ENCODE measurements at regions not wholly inside any gene's neighbourhood (a gene's known extent, or its start where the extent isn't known, plus 50 kb on each side); places are given as distances from the start of the nearest gene placed in this dataset.
"Not testable (repeated sequence)": the region's sequence is repeated elsewhere in the genome, so short reads cannot be mapped to it uniquely, and the experiment has no call there.

DNA sequence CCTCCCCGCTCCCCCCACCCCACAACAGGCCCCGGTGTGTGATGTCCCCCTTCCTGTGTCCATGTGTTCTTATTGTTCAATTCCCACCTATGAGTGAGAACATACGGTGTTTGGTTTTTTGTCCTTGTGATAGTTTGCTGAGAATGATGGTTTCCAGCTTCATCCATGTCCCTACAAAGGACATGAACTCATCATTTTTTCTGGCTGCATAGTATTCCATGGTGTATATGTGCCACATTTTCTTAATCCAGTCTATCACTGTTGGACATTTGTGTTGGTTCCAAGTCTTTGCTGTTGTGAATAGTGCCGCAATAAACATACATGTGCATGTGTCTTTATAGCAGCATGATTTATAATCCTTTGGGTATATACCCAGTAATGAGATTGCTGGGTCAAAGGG lies 104.3 kb downstream of the MTPN start:
- not testable (repeated sequence) for DNase-seq (ENCODE audit: extremely low read depth, low read depth)

DNA sequence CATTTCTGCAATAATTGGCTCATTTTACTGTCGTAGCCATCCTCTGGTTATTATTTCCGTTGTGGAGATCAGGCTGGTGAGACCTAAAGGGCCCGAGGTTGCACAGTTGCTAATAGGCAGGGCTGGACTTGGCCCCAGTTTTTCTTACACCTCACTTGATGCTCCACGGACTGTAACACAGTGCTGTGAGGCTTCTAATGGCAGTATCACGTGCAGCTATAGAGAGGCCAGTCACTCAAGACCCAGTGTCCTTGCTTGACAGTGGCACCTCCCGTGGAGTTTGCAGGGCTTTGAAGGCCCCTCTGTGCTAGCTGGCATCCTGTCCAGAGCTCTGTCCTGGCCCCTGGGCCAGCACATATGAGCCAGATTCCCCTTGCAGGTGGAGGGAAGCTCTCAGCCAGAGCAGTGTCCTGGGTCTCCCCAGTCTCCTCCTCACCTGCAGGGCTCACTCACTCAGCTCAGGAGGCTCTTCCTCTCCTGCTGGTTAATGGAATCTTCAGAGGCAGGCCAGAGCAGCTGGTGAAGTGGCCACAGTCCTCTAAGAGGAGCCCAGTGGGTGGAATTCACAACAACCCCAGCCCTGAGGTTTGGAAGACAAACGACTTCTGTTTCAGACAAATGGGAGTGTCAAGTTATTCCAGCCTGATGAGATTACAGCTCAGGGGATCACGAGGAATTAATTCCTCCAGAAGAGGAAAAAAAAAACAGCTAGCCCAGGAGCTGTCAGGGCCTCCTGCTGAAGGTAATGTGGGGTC lies 114.2 kb upstream of the FAM180A start:
- DNase-seq (ENCODE audit: extremely low read depth, low read depth): no peak

DNA sequence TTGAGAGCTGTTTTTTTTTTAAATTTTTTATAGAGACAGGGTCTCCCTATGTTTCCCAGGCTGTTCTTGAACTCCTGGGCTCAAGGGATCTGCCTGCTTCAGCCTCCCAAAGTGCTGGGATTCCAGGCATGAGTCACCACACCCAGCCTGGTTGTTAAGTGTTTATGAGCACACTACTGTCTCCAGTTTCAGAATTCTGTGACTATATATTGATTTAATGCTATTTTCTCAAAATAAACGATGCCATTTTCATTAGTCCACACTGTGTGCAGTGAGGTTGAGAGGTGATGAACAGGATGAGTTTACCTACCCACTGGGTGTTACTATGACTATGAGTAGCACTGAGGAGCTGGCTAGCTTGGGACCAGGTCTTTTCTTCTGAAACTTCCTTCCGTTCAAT lies 110.9 kb upstream of the FAM180A start:
- no peak for DNase-seq (ENCODE audit: extremely low read depth, low read depth)

DNA sequence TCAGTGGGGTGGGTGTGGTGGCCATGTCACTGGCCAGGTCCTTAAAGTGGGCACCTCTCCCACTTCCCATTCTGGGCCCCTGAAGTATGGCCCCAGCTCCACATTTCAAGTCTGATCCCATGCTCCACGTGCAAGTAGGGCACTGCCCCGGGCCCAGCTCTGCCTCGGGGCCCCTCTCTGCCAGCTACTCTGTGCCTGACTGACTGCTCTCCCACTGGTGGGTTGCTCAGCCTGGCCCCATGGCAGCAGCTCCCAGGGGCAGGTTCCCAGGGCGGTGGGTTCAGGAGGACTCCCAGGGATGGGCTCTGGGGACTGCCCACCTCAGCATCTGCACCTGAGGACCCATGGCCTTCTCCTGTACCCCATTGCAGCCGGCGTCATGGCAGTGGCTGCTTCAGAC lies 110.2 kb upstream of the FAM180A start:
- no peak for DNase-seq (ENCODE audit: extremely low read depth, low read depth)

DNA sequence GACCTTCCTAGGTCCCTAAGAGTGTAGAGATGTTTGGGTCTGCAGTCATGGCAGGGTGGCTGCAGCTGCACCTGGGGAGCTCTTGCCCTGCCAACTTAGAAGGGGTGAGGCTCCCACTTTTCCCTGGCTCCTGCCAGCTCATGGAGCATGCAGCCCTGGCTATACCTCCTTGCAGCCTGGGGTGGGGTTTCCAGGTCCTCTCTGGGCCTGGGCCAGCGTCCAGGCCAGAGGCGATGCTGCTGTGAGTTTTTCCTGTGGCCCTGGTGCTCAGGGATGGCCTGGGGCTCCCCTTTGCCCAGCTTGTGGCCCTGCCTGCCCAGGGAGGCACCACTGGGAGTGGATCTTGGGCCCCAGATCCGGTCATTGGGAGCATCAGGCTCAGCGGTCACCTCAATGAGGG lies 109.8 kb upstream of the FAM180A start:
- DNase-seq (ENCODE audit: extremely low read depth, low read depth): no peak

DNA sequence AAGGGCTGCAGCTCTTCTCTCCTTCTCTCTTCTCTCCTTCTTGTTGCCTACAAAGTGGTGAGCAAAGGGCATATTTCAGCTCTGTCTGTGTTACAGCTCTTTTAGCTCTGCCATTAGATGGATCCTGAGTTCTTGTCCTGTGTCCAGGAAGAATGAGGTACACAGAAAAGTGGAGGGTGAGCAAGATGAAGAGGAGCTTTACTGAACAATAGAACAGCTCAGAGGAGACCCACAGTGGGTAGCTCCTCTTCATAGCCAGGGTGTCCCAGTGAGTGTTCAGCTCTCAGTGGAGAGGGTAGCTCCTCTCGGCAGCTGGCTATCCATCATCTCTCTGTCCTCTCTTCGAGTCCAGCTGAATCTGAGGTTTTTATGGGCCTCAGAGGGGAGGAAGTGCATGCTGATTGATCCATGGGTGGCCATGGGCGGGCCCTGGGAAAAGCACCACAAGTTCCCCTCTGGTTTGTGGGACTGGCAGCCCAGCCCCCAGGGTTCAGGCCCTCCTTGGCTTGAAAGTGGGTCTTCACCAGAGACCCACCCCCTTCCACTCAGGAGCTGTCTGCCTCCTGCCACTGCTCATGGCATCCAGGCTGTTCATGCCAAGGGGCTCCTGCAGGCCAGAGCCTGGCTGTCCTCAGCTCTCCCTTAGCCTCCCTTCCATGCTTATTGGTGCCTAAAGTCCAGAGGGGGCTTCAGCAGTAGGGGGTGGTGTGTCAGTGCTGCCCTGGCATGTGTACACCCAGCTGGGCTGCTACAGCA lies 109.1 kb upstream of the FAM180A start:
- no peak for DNase-seq (ENCODE audit: extremely low read depth, low read depth)

DNA sequence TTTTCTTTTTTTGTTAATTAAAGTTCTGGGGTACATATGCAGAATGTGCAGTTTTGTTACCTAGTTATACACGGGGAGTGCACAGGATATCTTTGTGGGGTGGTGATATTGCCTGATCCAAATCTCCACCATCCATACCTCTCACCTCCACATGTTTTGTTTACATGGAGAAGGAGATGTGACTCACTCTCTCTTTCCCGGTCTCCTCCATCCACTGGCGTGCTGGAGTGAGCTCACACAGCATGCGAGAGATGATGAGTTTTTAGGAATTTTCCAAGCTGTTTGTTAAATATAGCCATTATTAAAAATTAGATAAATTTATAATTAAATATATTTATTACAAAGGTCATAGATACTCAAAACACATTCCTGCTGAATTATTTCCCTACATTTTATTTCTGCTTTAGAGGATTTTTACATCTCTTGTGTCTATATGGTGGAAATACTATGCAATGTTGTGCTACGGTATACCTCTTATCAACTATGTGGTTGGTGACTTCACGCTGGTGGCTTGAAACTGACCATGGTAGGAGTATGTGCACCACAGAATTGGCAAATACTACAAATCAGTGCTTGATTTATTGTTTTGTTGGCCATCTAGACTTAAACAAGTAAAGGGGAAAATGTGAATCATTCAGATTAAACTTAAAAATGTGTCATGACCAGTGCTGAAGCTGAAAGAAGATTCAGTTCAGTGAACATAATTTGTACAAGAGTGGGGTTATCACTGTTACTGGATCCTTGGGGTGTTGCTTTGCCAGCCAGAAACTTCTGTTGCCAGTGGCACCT lies 107.9 kb upstream of the FAM180A start:
- DNase-seq (ENCODE audit: extremely low read depth, low read depth): no peak

DNA sequence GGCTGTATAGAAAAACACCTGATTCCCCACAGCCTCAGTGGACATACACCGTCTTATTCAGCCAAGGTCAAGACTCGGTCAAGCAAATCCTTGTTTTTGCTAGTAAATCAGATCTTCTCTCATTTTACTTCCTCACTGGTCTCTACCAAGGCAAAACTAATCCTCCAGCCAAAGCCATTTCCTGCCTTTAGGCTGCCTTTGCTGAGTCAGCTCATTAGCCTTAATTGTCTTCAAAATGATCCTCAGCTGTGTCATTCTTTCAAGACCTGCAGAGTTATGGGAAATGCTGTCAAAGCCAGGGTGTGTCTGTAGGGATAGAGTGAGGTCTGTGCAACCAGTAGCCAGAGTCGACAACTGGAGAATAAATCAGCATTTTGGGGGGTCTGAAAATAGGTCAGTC lies 107.2 kb upstream of the FAM180A start:
- DNase-seq (ENCODE audit: extremely low read depth, low read depth): no peak

DNA sequence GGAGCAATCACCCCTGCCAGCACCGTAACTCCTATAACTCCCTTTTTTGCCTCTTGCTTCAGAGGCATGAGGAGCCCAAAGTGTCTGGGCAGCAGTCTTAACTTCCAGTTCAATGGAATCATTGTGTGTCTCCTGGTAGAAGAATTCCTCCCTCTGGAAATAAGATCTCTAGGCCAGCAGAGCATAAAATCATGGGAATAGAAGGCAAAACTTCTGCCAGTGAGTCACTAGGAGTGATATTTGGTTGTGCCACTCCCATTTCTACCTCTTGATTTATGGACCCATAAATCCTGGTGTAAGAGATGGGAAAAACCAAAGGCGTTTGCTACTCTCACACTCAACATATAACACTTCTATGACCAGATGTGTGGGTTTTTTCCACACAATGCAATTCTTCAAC lies 104.9 kb upstream of the FAM180A start:
- DNase-seq (ENCODE audit: extremely low read depth, low read depth): no peak

DNA sequence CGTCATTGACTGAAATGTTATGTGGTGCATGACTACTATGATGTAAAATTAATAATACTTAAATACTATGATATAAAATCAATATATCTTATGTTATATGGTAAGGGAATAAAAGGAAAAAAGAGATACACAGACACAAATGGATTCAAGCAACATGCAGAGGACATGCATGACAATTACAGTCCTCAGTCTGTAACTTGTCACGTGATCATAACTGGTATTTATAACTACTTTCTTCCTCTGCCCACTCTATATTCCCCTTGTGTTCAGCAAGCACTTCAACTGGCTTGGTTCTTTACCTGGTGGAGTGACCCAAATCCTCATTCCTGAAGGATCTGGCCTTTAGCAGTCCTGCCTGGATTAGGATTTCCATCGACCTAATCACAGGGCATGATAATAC lies 104.4 kb upstream of the FAM180A start:
- no peak for DNase-seq (ENCODE audit: extremely low read depth, low read depth)

DNA sequence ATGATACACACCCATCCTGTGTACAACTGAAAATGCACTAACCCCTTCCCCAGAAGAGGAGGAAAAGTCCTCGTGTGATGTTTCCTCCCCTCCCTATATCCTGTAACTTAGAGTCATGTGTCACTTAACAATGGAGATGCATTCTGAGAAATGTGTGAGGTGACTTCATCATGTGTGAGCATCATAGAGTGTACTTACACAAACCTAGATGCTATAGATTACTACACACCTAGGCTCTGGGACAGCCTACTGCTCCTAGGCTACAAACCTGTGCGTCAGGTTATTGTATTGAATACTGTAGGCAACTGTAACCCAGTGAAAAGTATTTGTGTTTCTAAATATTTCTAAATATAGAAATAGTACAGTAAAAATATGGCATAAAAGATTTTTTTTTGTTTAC lies 98.6 kb upstream of the FAM180A start:
- DNase-seq (ENCODE audit: extremely low read depth, low read depth): no peak

DNA sequence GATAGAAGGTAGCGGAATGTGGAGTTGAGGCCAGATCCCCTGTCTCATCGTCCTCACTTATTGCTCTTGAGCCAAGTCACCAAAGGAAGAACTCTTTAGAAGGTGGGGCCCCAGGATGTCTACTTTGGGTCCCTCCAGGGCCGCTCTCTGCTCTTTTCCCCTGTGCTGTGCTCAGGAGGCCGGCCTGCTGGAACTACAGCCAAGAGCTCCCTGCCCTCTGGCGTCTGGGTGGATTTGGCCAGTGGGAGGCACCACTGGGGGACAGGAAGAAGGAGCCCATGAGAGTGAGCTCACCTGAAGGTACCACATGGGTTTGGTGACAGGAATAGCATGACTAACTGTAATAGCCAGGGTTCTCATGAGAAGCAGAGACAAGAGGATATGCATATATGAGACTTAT lies 97.7 kb upstream of the FAM180A start:
- no peak for DNase-seq (ENCODE audit: extremely low read depth, low read depth)

DNA sequence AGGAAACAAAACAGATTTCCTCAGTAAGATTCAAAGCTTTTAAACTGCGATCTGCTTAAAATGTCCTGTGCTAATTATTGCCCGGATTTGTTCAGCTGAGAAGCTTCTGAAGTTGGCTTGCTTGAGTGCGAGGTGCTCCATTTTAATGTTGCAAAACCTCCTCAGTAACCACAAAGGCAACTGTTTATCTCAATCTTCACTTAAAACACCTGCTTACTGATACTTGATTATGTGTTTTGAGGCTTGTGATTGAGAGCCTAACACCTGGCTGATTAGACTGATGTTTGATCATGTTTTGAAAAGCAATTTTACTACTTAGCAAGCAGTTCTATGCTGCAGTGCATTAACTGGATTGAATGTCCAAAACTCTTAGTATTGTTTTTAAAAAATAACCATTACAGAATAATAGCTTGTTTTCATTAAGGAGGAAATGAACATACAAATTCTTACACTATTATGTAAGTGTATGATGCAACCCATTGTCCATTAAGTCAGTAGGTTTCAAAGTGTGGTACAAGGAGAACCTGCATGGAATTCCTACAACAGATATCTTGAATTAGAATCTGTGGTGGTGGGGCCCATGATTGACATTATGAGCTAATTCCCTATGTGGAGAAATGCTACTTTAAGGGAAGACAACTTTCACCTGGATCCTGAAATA lies 96.9 kb upstream of the FAM180A start:
- no peak for DNase-seq (ENCODE audit: extremely low read depth, low read depth)

DNA sequence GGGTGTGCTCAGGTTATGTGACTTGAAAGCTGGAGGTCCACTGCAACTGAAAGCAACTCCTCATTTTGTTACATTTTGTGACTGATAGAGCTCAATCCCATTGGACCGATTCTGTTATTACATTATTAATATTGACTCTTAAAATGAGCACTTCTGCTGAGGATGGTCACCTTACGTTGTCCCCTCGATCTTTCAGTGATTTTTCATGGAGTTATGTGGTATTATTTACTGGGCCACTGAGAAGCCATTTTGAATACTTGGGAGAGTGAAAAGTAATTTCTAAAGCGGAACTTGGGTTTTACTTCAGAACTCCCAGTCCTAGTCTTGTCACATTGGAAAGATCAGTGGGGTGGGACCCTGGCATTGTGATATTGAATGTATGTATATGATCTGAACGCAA lies 96.3 kb upstream of the FAM180A start:
- DNase-seq (ENCODE audit: extremely low read depth, low read depth): no peak

DNA sequence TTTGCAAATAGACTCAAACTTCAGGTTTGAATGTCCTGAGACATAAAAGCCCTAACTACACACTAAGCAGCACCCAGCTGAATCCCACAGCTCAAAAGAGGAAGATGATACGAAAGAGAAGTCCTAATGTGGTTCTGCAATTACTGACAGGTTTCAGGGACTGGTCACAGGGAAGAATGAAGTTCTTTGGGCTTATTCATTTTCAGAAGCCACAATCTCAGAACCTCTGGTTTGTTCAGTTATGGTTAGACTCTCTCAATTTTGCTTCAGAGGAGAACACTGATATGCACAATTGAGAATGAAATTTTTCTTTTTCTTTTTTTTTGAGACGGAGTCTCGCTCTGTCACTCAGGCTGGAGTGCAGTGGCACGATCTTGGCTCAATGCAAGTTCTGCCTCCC lies 94.6 kb upstream of the FAM180A start:
- DNase-seq (ENCODE audit: extremely low read depth, low read depth): no peak

DNA sequence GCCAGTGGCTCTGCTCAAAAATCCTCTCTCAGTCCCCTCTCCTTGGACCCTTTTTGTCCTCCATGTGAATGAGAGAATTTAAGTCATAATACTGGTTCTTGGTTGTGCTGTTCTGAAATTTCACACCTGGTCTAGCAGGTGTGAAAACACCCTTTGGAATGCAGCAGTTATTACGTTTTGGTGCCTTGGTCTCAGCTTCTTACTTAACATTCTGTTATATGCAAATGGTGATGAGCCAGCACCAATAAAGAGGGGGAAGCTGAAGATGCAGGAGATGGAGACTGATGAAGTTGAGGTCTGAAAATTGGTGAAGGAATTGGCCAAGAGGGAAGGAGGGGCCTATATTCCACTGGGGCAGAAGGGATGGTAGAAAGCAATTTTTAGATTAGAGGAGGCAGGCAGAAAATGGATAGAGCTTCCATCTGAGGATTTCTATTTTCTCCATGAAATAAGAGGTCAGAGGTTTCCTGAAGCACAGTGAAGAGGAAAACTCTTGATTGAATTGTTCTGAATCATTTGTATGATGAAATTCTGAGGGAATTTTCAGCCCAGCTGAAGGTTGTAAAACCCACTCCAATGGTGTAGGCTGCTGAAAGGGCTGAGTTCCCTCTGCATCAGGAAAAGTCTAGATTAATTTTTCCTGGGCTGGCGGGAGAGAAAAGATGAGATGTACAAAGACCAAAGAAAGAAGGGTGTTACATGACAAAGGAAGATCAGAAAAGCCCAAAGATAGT lies 94.0 kb upstream of the FAM180A start:
- no peak for DNase-seq (ENCODE audit: extremely low read depth, low read depth)

DNA sequence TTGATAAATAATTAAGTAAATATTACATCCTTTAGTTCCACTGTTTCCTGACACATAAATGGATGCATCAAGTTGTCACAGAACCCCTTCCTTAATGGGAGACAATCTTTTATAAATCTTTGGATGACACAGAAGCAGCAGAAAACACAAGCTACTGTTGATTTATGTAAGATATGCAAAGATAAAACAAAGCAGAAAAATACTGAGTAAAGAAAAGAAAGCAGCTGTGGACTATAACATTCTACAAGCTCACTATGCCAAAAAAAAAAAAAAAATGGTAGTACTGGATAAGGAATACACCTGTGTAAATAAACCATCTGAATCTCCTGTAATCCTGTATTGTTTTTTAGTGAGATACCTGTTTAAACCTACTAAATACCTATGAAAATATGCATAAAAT lies 92.0 kb upstream of the FAM180A start:
- DNase-seq (ENCODE audit: extremely low read depth, low read depth): no peak

DNA sequence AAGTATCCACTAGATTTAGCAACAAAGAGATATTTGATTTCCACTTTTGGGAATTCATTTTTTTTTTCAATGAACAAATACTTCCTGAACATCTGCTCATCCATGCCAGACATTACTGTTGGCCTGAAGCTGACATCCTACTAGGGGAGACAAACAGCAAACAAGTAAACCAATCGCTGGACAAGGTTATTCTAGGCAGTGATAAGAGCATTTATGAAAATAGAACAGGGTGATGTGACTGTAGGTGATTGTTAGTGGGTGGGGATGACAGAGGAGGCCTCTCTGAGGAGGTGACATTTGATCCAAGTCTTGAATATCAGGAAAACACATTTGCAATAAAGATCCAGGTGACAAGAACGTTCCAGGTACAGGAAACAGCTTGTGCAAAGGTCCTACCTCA lies 89.1 kb upstream of the FAM180A start:
- no peak for DNase-seq (ENCODE audit: extremely low read depth, low read depth)

DNA sequence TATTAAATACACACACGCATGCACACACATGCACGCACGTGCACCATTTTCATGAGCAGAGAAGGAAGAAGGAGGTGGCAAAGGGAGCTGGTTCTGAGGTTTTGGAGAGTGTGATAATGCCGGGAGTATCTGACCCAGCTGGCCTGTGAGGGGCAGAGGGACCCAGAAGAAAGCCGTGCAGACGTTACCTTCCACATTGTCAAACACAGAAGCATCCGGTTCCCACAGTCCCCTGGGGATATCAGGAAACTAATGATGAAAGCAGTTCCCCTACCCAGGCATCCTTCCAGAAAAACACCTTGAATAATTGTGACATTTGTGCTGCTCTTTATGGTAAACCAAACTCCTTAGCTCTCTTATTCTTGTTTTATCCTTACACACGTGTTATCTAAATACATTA lies 85.7 kb upstream of the FAM180A start:
- no peak for DNase-seq (ENCODE audit: extremely low read depth, low read depth)

DNA sequence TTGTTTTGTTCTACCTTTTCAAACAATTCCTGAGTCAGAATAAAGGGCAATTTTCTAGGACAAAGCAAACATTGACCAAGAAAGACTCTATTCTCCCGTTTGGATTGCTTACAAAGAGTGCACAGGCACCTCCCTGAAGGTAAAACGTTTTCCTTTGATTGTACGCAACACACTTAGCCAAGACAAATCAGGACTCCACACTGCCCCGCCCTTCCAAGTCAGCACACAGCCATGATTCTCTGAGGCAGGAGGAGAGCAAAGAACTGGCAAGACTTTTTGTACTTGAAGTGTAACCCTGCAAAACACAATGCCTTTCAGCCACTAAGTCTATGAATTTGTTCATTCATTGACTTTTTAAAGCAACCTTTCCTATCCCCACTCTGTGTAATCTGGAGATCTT lies 85.0 kb upstream of the FAM180A start:
- no peak for DNase-seq (ENCODE audit: extremely low read depth, low read depth)

Data from NCI-H460 (cell line).